ENCODE measurements at regions not wholly inside any gene's neighbourhood (a gene's known extent, or its start where the extent isn't known, plus 50 kb on each side); places are given as distances from the start of the nearest gene placed in this dataset.

DNA sequence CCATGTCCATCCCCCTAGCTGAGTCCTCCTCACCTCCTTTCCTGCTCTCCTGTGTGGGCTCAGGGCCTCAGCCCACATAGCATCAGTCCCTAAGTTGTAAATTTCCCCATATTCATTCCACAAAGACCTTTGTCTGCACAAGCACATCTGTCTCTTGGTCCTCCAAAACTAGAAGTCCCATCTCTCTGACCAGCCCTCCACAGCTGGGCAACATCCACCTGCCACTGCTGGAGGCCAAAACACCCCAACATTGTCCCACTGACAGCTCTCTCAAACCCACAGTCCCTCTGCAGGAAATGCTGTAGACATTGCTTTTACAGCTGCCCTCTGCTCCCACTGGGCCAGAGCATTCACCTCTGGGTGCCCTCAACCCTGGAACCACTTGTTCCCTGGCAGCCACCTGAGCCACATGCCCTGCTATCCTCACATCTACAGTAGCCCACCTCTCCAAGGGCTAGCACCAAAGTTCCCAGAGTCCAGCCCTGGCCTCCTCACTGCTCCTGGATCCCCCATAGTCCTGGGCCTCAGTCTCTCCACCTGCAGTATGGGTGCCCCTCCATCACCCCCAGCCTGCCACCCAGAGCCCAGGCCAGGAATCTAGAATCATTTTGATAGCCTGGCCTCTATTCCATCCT, 1722.7 kb downstream of the TP53TG3F start:
- TF ChIP-seq, protein P1, sequence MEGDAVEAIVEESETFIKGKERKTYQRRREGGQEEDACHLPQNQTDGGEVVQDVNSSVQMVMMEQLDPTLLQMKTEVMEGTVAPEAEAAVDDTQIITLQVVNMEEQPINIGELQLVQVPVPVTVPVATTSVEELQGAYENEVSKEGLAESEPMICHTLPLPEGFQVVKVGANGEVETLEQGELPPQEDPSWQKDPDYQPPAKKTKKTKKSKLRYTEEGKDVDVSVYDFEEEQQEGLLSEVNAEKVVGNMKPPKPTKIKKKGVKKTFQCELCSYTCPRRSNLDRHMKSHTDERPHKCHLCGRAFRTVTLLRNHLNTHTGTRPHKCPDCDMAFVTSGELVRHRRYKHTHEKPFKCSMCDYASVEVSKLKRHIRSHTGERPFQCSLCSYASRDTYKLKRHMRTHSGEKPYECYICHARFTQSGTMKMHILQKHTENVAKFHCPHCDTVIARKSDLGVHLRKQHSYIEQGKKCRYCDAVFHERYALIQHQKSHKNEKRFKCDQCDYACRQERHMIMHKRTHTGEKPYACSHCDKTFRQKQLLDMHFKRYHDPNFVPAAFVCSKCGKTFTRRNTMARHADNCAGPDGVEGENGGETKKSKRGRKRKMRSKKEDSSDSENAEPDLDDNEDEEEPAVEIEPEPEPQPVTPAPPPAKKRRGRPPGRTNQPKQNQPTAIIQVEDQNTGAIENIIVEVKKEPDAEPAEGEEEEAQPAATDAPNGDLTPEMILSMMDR (IDR thresholded peaks at IDR 0.05; ENCODE audit: insufficient read depth, low read depth, low read length): no peak
- TF ChIP-seq EZH2 (IDR thresholded peaks at IDR 0.05; ENCODE audit: insufficient read depth, low read length): no peak

Data from astrocyte (in vitro differentiated cells and primary cell).